WERI-Rb-1 (cell line): ENCODE measurements at regions not wholly inside any gene's neighbourhood (a gene's known extent, or its start where the extent isn't known, plus 50 kb on each side); places are given as distances from the start of the nearest gene placed in this dataset.

Experiments
- DNase-seq: peaks from one replicate; pipeline ENCODE4 v3.0.0-alpha.2; 2020
- H3K27ac ChIP-seq: fragments of 250-450 bp; sonication (Bioruptor Pico); 2 replicates; pipeline ENCODE4 v1.5.1; 2020; ENCODE audit warnings: mild to moderate bottlenecking, moderate library complexity
- H3K27me3 ChIP-seq: fragments of 250-450 bp; sonication (Bioruptor Pico); 2 replicates; pipeline ENCODE4 v1.5.1; 2021; ENCODE audit warnings: mild to moderate bottlenecking, low read depth, moderate library complexity; ENCODE audit not compliant: insufficient read depth, severe bottlenecking
- H3K36me3 ChIP-seq: fragments of 250-450 bp; sonication (Bioruptor Pico); 2 replicates; pipeline ENCODE4 v1.5.1; 2020; ENCODE audit warnings: mild to moderate bottlenecking, moderate library complexity
- H3K4me3 ChIP-seq: 2 replicates; pipeline ENCODE4 v1.5.1; 2011; ENCODE audit warnings: low read depth, mild to moderate bottlenecking, control low read depth, low read length
- H3K9me3 ChIP-seq: fragments of 250-450 bp; sonication (Bioruptor Pico); 2 replicates; pipeline ENCODE4 v1.5.1; 2021; ENCODE audit warnings: mild to moderate bottlenecking, moderate library complexity; ENCODE audit not compliant: severe bottlenecking
- CTCF ChIP-seq: IDR thresholded peaks from 2 replicates; pipeline ENCODE4 v1.5.1; 2011; ENCODE audit warnings: low read depth, mild to moderate bottlenecking, control low read depth, inconsistent platforms, low read length

- Histone ChIP-seq H3K27ac (no peak overlapping the region), H3K27me3 (no peaks in the 10 kb centered on the region), H3K9me3 (no peaks in the 10 kb centered on the region), H3K36me3 (no peaks in the 10 kb centered on the region), H3K4me3 (no peak overlapping the region)
- no peak for TF ChIP-seq CTCF
- DNase-seq, result no peak
Measured at GRCh38 chr1:188517139-188517538, 1688.4 kb downstream of the PLA2G4A start.

GRCh38 chr1:188551176-188551575, 1722.4 kb downstream of the PLA2G4A start:
- Histone ChIP-seq H3K4me3 (no peak overlapping the region), H3K27me3 (no peaks in the 10 kb centered on the region), H3K9me3 (no peaks in the 10 kb centered on the region), H3K27ac (no peak overlapping the region), H3K36me3 (no peaks in the 10 kb centered on the region)
- TF ChIP-seq CTCF, result no peak
- DNase-seq, result no peak

GRCh38 chr1:188557053-188557452, 1728.3 kb downstream of the PLA2G4A start:
- no peak for DNase-seq
- TF ChIP-seq CTCF, result no peak
- H3K36me3 ChIP-seq, result no peaks in the 10 kb centered on the region

GRCh38 chr1:188582911-188583532, 1754.3 kb downstream of the PLA2G4A start:
- no peak for DNase-seq
- no peak for TF ChIP-seq CTCF
- Histone ChIP-seq H3K4me3 (no peak overlapping the region), H3K27ac (no peak overlapping the region), H3K36me3 (no peaks in the 10 kb centered on the region), H3K9me3 (no peaks in the 10 kb centered on the region), H3K27me3 (no peaks in the 10 kb centered on the region)

More at GRCh38 chr1:188557053-188557452, 1728.3 kb downstream of the PLA2G4A start:
- Histone ChIP-seq H3K27me3 (no peaks in the 10 kb centered on the region), H3K9me3 (no peaks in the 10 kb centered on the region), H3K27ac (no peak overlapping the region), H3K4me3 (no peak overlapping the region)

- no peak for DNase-seq
- TF ChIP-seq CTCF, result no peak
Measured at GRCh38 chr1:188584119-188584518, 1755.4 kb downstream of the PLA2G4A start.

GRCh38 chr1:188590641-188591040, 1761.9 kb downstream of the PLA2G4A start:
- no peaks in the 10 kb centered on the region for H3K27me3 ChIP-seq
- no peak overlapping the region for H3K27ac ChIP-seq
- TF ChIP-seq CTCF, result no peak
- DNase-seq, result no peak
- no peaks in the 10 kb centered on the region for H3K36me3 ChIP-seq
- no peaks in the 10 kb centered on the region for H3K9me3 ChIP-seq
- H3K4me3 ChIP-seq, result no peak overlapping the region

More at GRCh38 chr1:188584119-188584518, 1755.4 kb downstream of the PLA2G4A start:
- no peak overlapping the region for H3K27ac ChIP-seq
- H3K4me3 ChIP-seq, result no peak overlapping the region
- no peaks in the 10 kb centered on the region for H3K9me3 ChIP-seq
- no peaks in the 10 kb centered on the region for H3K27me3 ChIP-seq
- H3K36me3 ChIP-seq, result no peaks in the 10 kb centered on the region
